ENCODE measurements at regions not wholly inside any gene's neighbourhood (a gene's known extent, or its start where the extent isn't known, plus 50 kb on each side); places are given as distances from the start of the nearest gene placed in this dataset.

DNA sequence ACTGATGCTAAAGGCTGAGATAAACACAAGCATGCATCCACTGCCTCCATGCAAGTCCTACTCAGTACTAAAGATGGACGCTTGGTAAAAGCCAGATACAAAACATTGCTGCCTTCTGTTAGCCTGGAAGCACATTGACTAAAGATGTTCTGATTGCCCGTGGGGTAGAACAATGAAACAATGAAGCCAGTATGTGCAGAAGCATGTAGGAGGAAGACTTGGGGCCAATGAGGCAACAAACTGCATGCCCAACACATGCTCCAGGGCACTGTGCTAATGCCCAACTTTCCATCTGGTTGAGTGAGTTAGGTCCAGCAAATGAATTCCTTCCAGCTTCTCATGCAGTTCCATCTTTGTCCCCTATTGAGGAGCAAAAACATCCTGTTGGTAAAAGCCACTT, 1245.5 kb downstream of the GATA3 start:
- no peaks in the 10 kb centered on the region for H3K36me3 ChIP-seq (ENCODE audit: control insufficient read depth, insufficient read depth, low read length)
- H3K4me1 Mint-ChIP-seq (ENCODE audit: low read depth, unreplicated experiment), result no peaks in the 10 kb centered on the region
- intact Hi-C loops (cut with micrococcal nuclease; ENCODE audit: unreplicated experiment), result loop anchor here (10.0 kb wide), 3 partner anchors 395 to 1425 kb away; partner anchors contain the start of gene GATA3
- H3K27me3 Mint-ChIP-seq (ENCODE audit: insufficient read depth, unreplicated experiment), result peaks cover 5% of the 10 kb centered on the region
- H3K4me3 Mint-ChIP-seq (ENCODE audit: unreplicated experiment), result no peak overlapping the region
- H3K4me1 ChIP-seq, result no peaks in the 10 kb centered on the region
- H3K4me3 ChIP-seq (ENCODE audit: low read depth, low read length), result no peak overlapping the region
- no TSS peak for BruUV-seq (replicated peaks)
- H3K27ac Mint-ChIP-seq (ENCODE audit: unreplicated experiment), result no peak overlapping the region
- H3K36me3 Mint-ChIP-seq (ENCODE audit: insufficient read depth, unreplicated experiment), result no peaks in the 10 kb centered on the region
- DNase-seq, result no peak
- H3K27me3 ChIP-seq (replicated peaks; ENCODE audit: control insufficient read depth, insufficient read depth, low read length), result no peaks in the 10 kb centered on the region
- TF ChIP-seq, protein P1, sequence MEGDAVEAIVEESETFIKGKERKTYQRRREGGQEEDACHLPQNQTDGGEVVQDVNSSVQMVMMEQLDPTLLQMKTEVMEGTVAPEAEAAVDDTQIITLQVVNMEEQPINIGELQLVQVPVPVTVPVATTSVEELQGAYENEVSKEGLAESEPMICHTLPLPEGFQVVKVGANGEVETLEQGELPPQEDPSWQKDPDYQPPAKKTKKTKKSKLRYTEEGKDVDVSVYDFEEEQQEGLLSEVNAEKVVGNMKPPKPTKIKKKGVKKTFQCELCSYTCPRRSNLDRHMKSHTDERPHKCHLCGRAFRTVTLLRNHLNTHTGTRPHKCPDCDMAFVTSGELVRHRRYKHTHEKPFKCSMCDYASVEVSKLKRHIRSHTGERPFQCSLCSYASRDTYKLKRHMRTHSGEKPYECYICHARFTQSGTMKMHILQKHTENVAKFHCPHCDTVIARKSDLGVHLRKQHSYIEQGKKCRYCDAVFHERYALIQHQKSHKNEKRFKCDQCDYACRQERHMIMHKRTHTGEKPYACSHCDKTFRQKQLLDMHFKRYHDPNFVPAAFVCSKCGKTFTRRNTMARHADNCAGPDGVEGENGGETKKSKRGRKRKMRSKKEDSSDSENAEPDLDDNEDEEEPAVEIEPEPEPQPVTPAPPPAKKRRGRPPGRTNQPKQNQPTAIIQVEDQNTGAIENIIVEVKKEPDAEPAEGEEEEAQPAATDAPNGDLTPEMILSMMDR (IDR thresholded peaks at IDR 0.05; ENCODE audit: insufficient read depth in 1 of 2, low read depth in 1 of 2, low read length in 1 of 2, severe bottlenecking in 1 of 2, unreplicated experiment in 1 of 2), result no peak
- ChIA-PET POLR2A (no interaction called here), CTCF (interaction anchor here (0.5 to 0.6 kb wide), 2 partner anchors 775 to 1428 kb away, joined by 3 read pairs; no protein-coding TSS in a partner anchor)
- H3K9me3 ChIP-seq, result no peaks in the 10 kb centered on the region
- no peaks in the 10 kb centered on the region for H3K9me3 Mint-ChIP-seq (ENCODE audit: unreplicated experiment)

DNA sequence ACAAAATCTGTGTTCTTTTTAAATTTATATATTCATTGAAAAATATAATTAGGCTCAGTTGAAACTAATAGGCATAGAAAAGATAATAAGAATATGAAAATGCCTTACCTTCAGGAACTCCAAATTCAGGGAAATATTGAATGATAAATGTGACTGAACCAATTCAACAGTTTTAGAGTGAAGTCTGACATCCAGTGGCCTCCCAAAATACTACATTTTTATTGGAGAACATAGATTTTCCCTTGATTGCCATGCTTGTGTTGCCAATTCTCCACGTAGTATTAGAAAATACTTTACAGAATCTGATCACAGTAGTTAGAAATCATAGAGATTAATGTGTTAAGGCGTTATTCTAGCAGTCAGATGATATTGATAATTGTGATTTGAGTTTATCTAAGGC, 1246.7 kb downstream of the GATA3 start:
- Histone ChIP-seq H3K4me1 (no peaks in the 10 kb centered on the region), H3K36me3 (ENCODE audit: control insufficient read depth, insufficient read depth, low read length) (no peaks in the 10 kb centered on the region), H3K4me3 (ENCODE audit: low read depth, low read length) (no peak overlapping the region), H3K9me3 (no peaks in the 10 kb centered on the region), H3K27me3 (replicated peaks; ENCODE audit: control insufficient read depth, insufficient read depth, low read length) (no peaks in the 10 kb centered on the region)
- no TSS peak for BruUV-seq (replicated peaks)
- CTCF ChIA-PET, result interaction anchor here (0.6 kb wide), 1 partner anchor 9 kb away, joined by 3 read pairs; no protein-coding TSS in a partner anchor
- no peak overlapping the region for H3K4me3 Mint-ChIP-seq (ENCODE audit: unreplicated experiment)
- H3K27me3 Mint-ChIP-seq (ENCODE audit: insufficient read depth, unreplicated experiment), result peaks cover 7% of the 10 kb centered on the region
- POLR2A ChIA-PET, result no interaction called here
- TF ChIP-seq, protein P1 (IDR thresholded peaks at IDR 0.05; ENCODE audit: insufficient read depth in 1 of 2, low read depth in 1 of 2, low read length in 1 of 2, severe bottlenecking in 1 of 2, unreplicated experiment in 1 of 2), result peak in 1 of 2 experiments; percentile 14
- H3K36me3 Mint-ChIP-seq (ENCODE audit: insufficient read depth, unreplicated experiment), result no peaks in the 10 kb centered on the region
- no peak for DNase-seq
- no peaks in the 10 kb centered on the region for H3K9me3 Mint-ChIP-seq (ENCODE audit: unreplicated experiment)
- H3K27ac Mint-ChIP-seq (ENCODE audit: unreplicated experiment), result no peak overlapping the region
- intact Hi-C loops (cut with micrococcal nuclease; ENCODE audit: unreplicated experiment), result loop anchor here (10.0 kb wide), 3 partner anchors 396 to 1426 kb away; partner anchors contain the start of gene GATA3
- H3K4me1 Mint-ChIP-seq (ENCODE audit: low read depth, unreplicated experiment), result no peaks in the 10 kb centered on the region

DNA sequence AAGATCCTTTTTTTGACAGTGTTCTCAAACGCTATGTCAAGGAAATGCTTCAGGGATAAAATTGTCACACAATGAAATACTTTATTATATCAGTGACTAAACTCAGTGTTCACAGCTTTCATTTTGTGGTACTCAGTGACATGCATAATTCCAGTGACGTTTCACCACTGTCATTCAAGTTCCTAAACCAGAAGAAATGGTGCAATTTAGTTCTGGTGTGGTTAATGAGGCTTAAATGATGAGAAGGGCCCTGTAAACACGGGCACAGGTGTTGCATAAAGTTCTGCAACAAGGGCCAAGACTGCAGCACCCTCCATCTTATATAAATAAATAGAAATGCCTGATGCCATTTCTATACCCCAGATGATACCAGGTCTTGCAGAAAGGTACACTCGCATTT, 1247.1 kb downstream of the GATA3 start:
- CTCF ChIA-PET, result interaction anchor here (0.6 kb wide), 1 partner anchor 9 kb away, joined by 3 read pairs; no protein-coding TSS in a partner anchor
- intact Hi-C loops (cut with micrococcal nuclease; ENCODE audit: unreplicated experiment), result loop anchor here (10.0 kb wide), 3 partner anchors 397 to 1427 kb away; partner anchors contain the start of gene GATA3
- Histone ChIP-seq H3K4me1 (no peaks in the 10 kb centered on the region), H3K36me3 (ENCODE audit: control insufficient read depth, insufficient read depth, low read length) (no peaks in the 10 kb centered on the region), H3K27me3 (replicated peaks; ENCODE audit: control insufficient read depth, insufficient read depth, low read length) (no peaks in the 10 kb centered on the region), H3K9me3 (no peaks in the 10 kb centered on the region), H3K4me3 (ENCODE audit: low read depth, low read length) (no peak overlapping the region)
- DNase-seq, result no peak
- Mint-ChIP-seq H3K4me3 (ENCODE audit: unreplicated experiment) (no peak overlapping the region), H3K27ac (ENCODE audit: unreplicated experiment) (no peak overlapping the region), H3K36me3 (ENCODE audit: insufficient read depth, unreplicated experiment) (no peaks in the 10 kb centered on the region), H3K9me3 (ENCODE audit: unreplicated experiment) (no peaks in the 10 kb centered on the region), H3K27me3 (ENCODE audit: insufficient read depth, unreplicated experiment) (peaks cover 7% of the 10 kb centered on the region), H3K4me1 (ENCODE audit: low read depth, unreplicated experiment) (no peaks in the 10 kb centered on the region)
- TF ChIP-seq, protein P1 (IDR thresholded peaks at IDR 0.05; ENCODE audit: insufficient read depth in 1 of 2, low read depth in 1 of 2, low read length in 1 of 2, severe bottlenecking in 1 of 2, unreplicated experiment in 1 of 2), result no peak
- POLR2A ChIA-PET, result no interaction called here
- BruUV-seq (replicated peaks), result no TSS peak
